GM04504 (cell line): ENCODE measurements at regions not wholly inside any gene's neighbourhood (a gene's known extent, or its start where the extent isn't known, plus 50 kb on each side); places are given as distances from the start of the nearest gene placed in this dataset.

Source experiments
- DNase-seq: peaks from one replicate; pipeline ENCODE4 v3.0.0-alpha.2; 2012; ENCODE audit warnings: low read depth

DNA sequence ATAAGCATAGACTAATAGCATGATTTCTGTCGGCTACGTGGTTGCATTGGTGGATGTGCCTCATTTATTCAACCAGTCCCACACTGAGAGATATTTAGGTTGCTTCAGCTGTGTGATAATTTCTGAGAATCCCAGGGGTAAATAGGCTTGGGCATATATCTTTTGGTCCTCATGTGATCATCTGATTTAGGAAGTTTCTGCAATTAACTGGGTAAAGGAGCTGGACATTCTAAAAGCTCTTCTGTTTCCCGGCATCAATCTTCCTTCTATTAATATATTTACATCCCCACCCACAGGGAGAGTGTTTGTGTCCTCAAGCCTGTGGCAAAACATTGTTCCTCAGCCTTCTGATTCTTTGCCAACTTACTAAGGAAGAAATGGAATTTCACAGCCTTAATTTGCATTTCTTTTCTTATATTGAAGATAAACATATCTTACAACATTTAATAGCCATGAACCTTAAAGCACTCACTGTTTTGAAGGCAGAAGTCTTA is 431.6 kb downstream of the RFC3 start:
- DNase-seq: no peak

DNA sequence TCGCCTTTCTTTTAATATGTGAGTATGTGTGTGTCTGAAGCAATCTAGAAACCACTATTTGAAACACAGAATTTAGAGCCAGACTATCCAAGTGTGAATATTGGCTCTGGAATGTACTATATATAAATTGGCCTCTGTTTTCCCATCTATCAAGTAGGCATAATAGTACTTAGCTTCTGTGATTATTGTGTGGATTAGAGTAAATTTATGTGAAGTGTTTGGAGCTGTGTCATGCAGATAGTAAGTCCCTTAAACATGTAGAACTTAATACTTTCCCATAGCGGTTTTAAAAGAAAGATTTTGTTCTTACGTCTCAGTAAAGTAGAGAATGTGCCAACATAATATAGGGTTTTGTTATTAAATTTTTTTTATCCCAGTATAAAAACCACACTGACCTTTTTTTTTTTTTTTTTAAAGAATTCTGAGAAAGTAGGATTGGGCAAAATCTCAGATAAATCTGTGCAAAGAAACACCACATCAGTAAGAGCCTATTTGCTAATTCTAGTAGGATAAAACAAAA is 432.3 kb downstream of the RFC3 start:
- no peak for DNase-seq

DNA sequence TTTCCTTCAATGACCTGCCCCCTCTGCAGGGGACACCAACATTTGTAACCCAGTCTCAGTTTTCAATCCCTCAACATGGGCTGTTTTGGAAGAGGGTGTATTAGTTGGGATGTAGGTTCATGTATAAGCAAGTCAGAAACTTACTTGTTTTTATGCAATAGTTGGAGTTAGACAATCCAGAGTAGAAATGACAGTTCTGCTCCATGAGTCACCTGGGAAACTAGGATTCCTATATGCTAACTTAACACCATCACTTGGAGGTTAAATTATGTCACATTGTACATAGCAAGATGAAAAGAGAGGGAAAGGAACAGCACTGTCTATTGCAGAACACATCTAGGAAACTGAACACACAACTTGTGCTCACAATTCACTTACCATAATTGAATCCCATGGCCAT is 436.4 kb downstream of the RFC3 start:
- no peak for DNase-seq

DNA sequence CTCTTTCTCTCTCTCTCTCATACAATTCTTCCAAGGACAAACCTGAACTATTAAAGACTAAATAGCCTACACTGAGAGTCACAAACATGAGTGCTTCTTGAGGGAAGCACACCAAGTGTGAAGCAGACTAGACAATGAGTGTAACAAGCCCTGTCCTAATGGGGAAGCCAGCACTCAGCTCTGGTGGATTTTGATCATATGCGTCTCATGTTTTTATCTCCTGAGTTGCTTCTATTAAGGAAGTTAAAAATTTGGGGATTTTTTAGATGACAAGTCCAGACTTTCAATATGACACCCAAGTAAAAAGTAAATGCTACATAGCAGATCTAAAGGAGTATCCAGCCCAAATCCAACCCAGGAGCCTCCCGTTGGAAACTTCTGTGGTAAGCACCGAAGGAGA is 437.8 kb downstream of the RFC3 start:
- no peak for DNase-seq

DNA sequence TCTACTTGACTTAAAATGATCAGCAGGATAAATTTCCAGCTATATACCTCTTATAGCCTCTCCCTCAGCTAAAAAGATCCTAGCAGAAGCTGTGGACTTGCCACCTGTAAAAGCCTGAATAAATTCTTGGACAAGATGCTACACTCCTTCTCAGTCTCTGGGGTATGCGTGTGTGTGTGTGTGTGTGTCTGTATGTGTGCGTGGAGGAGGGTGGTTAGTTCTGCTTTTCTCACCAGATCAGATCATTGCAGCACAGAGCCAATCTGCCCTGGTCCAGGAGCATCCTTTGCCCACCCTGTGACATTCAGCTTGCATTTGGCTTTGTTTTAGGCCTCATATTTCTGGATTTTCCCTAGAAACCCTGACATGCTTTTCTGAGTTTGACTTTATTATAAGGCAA is 438.3 kb downstream of the RFC3 start:
- no peak for DNase-seq

DNA sequence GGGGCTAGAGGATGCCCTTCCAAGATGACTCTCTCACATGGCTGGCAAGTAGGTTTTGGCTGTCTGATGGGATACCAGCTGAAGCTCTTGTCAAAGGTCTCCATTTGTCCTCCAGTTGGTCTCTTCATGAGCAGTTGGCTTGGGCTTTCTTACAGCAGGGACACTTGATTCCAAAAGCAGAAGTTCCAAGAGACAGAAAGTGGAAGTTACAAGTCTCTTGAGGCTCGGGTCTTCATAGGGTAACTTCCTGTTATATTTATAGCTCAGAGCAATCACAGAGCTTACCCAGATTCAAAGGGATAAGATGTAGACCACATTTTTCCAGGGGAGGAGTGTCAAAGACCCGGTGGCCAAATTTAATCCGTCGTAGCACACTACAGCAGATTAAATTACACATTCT is 440.0 kb downstream of the RFC3 start:
- DNase-seq: no peak

DNA sequence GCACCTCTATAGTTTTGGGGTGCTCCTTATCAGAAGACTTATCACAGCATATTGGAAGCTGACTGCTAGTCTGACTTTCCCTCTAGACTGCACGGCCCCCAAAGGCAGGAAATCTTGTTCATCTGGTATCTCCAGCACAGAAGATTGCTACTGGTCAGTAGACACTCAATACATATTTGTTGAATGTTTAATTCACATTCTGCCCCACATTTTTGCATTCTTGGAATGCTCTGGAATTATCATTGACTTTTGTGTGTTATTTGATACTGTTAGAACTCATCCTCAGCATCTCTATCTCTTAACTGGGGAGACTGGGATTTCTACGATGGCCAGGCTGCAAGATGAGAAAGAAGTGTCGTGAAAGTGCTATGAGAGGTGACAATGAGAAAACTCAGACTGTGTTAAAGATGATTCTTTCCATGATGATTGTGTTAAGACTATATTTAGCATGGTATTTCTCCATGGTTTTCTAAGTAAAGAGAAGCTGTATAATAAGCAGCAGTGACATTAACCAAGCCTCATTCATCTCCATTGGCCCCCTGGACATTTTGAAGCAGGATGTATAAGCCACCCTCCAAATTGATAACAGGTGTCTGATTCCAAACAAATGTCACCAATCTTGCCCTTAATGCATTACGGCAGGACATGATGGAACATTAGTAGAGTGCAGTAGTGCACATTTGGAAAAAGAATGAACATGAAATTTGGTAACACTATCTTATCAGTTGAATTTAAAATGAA is 440.9 kb downstream of the RFC3 start:
- no peak for DNase-seq

DNA sequence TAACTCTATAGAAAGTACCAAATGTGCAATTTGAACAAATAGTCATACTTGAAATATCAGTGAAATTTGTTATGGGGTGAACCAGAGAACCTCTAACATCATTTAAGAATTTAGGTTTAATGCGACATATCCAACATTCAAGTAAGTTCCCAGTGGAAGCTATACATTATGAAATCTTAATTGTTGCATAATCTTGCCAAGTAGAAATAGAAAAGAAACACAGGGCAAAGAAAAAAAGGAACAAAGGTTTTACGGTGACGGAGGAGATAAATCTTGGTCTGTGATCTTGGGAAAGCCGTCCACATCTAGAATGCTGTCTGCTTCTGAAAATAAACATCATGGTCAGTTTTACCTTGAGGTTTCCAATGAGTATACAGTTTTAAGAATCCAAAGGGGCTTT is 445.7 kb downstream of the RFC3 start:
- DNase-seq: no peak

DNA sequence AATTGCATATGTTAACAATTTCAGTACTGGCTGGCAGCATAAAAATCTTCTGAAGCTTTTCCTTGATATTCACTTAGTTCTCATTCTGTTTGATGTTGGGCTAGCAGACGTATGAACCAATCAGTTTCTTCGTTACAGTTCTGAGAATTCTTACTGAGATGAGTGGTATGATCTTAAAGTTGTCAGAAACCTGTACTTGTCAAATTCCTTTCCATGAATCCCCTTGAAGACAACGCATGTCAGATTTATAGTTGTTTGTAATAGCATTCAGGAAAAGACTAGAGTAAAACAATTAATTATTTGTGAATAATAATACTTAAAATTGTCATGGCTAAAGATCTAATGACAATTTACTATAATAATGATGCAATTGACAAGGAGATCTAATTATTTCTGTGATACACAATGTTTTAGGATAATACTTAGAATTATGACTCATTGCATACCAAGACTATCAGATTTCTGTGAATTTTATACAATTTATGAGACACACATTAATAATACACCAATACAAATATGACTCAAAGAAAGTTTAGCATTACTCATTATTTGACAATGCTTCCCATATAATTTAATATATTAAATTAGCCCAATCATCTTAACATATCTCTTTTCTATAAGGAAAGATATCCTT is 447.2 kb downstream of the RFC3 start:
- DNase-seq: no peak

DNA sequence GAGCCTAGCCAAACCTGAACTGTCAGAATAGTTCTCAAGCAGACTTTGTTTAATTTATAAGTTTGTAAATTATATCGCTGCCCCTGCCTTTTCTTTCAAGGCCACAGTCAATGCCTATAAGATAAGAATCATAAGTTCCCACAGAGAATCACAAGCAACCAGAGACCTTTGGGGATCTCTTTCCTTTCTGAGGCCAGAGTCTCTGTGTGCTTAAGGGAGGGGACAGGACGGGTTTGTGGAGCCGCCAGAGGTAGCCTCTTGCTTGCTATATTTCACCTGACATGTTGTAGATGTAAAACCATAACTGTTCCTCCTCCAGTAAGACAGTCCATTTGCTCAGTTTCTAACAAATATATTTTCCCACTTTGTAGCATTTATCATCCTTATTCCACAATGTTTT is 458.8 kb downstream of the RFC3 start:
- DNase-seq: no peak

DNA sequence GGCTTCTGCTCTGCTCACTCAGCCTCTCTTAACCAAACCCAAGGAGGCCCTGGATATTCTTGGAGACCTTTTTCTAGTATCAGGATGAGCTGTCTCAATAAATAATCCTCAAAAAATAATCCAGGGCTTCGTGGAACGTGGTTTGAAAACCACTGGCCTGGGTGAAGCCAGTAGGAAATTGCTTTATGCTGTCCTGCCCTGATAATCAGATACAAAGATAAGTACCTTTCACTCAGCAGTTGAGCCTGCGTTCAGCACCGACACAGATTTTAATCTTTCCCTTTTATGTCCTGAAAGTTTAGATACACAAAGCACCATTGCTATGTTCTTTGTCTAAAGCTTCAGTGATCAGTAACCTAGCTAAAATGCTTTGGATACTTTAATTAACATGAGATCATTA is 460.0 kb downstream of the RFC3 start:
- no peak for DNase-seq

DNA sequence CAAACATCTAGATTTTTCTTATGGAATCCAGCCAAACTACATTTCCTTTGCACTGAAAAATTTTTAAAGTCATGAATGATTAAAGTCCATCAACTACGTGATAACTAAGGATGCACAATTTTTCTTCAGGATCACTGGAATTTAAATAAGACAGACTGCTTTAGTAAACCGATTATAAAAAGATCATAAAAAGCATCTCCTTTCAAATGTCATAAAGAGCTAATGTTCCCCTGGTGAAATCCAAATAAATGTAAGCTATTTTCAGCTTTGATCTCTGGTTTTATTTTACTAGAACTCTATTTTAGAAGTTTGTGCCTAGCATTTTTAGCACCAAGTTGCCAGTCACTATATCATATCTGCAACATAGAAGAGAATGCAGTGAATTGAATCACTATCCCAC is 460.8 kb downstream of the RFC3 start:
- no peak for DNase-seq

DNA sequence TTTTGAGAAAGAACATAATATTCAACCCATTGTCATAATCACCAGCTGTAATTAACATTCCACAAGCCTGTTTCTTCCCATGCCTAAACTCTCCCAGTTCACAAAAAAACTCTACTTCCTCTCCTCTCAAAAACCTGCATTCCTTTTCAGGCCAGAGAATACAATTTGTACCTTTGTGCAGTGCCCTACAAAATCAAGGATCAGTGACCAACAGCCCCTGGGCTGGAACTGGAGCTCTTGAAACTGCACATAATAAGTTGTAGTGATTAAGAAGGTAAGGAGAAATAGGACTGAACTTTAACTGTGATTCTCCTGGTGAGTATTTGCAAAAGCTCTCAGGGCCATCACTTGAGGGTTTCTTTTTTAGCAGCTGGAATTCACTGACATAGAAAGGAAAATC is 472.7 kb downstream of the RFC3 start:
- no peak for DNase-seq

DNA sequence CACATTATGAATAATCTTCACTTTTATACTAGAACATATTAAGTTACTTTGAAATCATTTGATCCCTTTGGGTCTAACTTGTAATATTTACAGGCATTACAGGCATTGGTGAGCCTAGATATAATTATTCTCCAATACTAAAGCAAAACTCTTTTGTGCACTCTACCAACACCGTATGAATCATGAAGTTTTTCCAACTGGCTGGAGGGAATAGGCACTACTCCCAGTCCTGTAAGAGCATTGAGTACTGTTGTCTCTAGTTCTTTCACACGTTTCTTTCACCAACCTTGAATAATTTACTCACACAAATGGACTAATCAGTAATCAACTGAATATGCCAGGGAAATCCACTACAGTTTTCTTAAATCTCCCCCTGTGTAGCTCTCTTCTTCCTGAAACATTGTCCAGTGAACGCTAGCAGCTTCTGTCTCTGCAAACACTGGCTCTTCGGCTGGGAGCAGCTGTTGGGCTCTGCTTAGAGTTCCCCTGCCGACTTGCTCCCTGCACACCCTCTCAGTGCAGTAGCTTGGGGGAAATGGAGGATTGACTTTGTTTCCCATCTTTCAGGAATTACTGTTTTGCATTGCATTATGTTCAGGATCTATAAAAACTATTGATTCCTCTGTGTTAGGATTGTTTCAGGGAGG is 476.7 kb downstream of the RFC3 start:
- no peak for DNase-seq

DNA sequence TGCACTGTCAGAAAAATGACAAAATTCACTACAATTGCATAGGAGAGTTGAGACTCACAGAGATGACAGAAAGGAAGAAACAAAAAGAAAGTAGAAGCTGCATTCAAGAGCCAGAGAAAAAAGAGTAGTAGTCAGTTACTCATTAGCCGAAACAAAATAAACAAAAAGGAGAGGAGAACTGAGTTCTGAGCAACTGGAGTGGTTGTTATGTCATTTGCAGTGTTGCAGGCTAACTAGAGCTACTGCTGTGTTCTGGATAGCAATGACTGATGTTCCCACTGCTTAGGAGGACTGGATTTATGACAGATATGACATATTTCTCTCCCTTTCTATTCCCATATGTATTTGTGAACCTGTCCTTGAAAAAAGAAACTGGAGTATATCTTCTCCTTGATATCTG is 482.6 kb downstream of the RFC3 start:
- no peak for DNase-seq

DNA sequence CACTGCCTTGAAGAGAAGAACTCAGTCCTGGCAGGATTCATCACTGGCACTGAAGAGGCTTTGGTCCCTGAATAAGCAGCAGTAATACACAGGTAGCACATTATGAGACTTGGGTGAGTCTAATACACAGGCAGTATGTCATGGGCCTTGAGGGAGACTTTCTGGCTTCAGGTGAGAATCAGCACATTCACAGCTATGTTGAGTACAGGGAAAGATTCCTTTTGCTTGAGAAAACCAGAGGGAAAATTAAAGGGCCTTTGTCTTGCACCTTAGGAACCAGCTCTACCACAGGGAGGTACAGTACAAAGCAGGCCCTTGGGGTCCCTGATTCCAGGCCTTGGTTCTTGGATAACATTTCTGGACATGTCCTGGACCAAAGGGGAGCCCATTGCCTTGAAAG is 484.6 kb downstream of the RFC3 start:
- no peak for DNase-seq

DNA sequence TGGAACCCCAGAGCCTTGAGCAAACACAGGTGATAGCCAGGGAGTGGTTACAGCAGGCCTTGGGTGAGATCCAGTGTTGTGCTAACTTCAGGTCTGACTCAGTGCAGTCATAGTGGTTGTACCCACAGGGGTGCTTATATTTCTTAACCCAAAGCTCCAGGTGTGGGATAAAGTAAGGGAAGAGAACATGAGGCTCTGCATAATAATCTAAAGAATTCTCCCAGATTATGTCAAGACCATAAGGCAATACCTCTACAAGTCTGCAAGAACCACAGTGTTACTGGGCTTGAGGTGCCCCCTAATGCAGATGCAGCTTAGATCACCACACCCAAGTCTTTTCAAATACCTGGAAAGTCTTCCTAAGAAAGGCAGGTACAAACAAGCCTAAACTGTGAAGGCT is 485.4 kb downstream of the RFC3 start:
- DNase-seq: no peak

DNA sequence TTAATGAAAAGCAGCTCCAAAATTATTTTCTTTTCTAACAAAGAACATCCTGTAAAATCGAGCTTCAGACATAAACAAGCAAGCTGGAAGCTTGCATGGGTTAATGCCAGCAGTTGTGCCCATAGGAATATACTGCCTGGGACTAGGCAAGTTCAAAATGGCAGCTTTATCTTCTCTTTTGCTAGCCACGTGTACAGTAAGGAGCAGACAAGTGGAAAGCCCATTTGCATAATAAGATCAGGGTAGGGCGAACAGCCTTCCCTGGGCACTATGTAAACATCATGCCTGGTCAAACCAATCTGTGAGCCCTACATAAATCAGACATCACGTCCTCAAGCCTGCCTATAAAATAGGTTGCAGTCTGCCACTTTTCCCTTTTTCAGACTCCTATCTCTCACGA is 489.7 kb downstream of the RFC3 start:
- no peak for DNase-seq

DNA sequence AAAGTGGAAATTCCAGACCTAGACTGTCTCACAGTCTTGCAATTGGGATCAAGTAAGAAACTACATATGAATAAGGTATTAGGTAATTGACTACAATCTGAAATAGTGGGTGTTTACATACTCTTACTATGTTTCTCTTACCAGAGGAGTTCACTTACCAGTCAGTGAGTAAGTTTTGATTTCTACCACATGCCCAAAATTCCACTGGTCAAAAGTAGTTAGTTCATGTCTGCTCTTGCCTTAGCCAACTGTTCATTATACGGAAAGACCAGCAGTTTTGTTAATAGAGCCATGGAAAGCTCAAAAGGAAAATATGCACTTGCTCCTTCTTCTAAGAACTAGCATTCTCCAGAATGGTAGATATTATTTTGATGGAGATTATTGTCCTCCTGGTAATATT is 490.8 kb downstream of the RFC3 start:
- peak; percentile 35 for DNase-seq

DNA sequence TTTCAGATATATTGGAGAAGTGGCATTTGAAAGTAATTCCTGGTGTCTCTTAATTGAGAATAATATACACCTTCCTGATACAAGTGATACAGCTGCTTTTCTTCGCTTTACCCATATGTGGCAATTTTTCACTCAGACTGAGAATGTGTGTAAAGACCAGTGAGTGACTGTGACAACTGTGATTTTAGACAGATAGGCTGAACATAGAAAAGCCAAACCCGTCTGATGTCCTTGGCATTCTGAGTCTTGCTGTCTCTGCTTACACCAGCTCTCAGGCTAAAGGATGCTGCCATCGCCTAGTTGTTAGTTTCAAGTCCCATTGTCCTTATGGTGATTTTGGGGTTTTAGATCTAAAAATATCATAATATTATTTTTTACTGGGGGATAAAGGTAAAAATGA is 492.6 kb downstream of the RFC3 start:
- no peak for DNase-seq

DNA sequence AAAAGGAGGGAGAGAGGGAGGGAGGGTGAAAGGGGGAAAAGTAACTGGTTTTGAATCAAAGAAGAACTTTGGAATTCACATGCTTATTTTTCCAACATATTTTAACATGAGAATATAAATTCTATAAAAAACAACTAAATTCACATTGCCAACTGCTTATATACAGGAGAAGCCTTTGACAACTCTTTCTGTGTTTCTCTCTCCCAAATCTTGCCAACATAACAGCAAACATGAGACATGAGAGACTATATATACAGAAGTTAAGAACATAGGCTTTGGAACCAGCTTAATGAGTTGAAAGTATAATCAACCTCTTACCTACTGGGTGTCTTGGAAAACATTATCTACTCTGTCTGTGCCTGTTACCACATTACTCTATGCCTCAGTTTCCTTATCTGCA is 493.3 kb downstream of the RFC3 start:
- no peak for DNase-seq

DNA sequence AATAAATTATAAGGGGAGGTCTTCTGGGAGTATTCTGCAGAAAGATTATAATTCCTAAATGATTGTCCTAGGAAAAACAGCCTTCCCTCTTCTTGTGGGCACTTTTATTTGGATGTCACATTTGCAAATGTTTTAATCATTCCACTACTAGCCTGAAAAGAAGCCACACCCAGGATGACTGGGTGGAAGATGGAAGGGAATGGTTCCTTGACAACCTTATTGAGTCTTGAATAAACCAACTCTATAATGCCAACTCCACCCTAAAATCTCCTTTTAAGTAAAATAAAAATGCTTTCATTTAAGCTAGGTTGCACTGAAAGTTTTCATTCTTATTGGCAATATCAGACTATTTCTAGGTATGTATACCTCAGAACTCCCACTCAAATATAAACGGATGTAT is 494.6 kb downstream of the RFC3 start:
- DNase-seq: no peak

DNA sequence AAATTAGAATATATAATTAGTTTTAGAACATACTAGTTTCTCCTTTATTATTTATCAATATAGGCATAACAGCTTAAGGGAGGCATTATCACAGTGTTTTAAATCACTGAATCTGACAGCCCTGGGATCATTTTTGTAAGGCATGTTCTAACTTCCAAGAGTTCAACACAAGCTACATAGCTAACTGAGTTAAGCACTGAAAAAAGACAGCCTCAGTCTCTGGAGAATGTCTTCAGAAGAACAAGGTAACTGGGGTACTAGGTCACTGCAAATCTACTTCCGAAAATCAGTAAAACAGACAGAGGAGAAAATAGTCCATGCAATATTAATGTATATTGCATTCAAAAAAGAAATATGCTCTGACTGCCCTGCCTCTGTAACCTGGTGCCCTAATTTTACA is 502.1 kb downstream of the RFC3 start:
- DNase-seq: no peak
